Activated naive CD8-positive, alpha-beta T cell treated with anti-CD3 and anti-CD28 coated beads for 36 hours (primary cell): ENCODE measurements at regions not wholly inside any gene's neighbourhood (a gene's known extent, or its start where the extent isn't known, plus 50 kb on each side); places are given as distances from the start of the nearest gene placed in this dataset.
"Not testable (repeated sequence)": the region's sequence is repeated elsewhere in the genome, so short reads cannot be mapped to it uniquely, and the experiment has no call there.

Source experiments
- DNase-seq: peaks from one replicate; pipeline ENCODE4 v3.0.0; 2021
- H3K27ac Mint-ChIP-seq: one replicate; pipeline ENCODE4 v1.8.0; 2022; ENCODE audit warnings: mild to moderate bottlenecking, moderate library complexity, mixed read lengths
- H3K27me3 Mint-ChIP-seq: one replicate; pipeline ENCODE4 v1.8.0; 2022; ENCODE audit warnings: mild to moderate bottlenecking, mixed read lengths
- H3K36me3 Mint-ChIP-seq: one replicate; pipeline ENCODE4 v1.8.0; 2021; ENCODE audit warnings: mild to moderate bottlenecking, mixed read lengths
- H3K4me1 Mint-ChIP-seq: one replicate; pipeline ENCODE4 v1.8.0; 2021; ENCODE audit warnings: mixed read lengths
- H3K4me3 Mint-ChIP-seq: one replicate; pipeline ENCODE4 v1.8.0; 2022; ENCODE audit warnings: mild to moderate bottlenecking, moderate library complexity, mixed read lengths
- H3K9me3 Mint-ChIP-seq: one replicate; pipeline ENCODE4 v1.8.0; 2022; ENCODE audit warnings: mixed read lengths

- DNase-seq, H3K27ac Mint-ChIP-seq, H3K9me3 Mint-ChIP-seq, H3K4me1 Mint-ChIP-seq, H3K4me3 Mint-ChIP-seq, H3K27me3 Mint-ChIP-seq, H3K36me3 Mint-ChIP-seq: not testable (repeated sequence)
These were observed 186.1 kb upstream of the LMCD1 start for GRCh38 chr3:8315526-8315925.

- H3K4me1 Mint-ChIP-seq, result no peaks in the 10 kb centered on the region
- H3K4me3 Mint-ChIP-seq, result no peak overlapping the region
- H3K9me3 Mint-ChIP-seq, result no peaks in the 10 kb centered on the region
- no peak for DNase-seq
- no peaks in the 10 kb centered on the region for H3K36me3 Mint-ChIP-seq
- no peaks in the 10 kb centered on the region for H3K27me3 Mint-ChIP-seq
- H3K27ac Mint-ChIP-seq, result no peak overlapping the region
These were observed 183.7 kb upstream of the LMCD1 start for GRCh38 chr3:8317661-8318649.

- no peak for DNase-seq
- no peak overlapping the region for H3K4me3 Mint-ChIP-seq
- no peak overlapping the region for H3K27ac Mint-ChIP-seq
- no peaks in the 10 kb centered on the region for H3K27me3 Mint-ChIP-seq
- H3K4me1 Mint-ChIP-seq, result no peaks in the 10 kb centered on the region
- H3K9me3 Mint-ChIP-seq, result no peaks in the 10 kb centered on the region
- H3K36me3 Mint-ChIP-seq, result no peaks in the 10 kb centered on the region
These were observed 181.5 kb upstream of the LMCD1 start for GRCh38 chr3:8319935-8320634.

GRCh38 chr3:8320711-8321458, 180.7 kb upstream of the LMCD1 start:
- Mint-ChIP-seq H3K4me3 (no peak overlapping the region), H3K9me3 (no peaks in the 10 kb centered on the region), H3K36me3 (no peaks in the 10 kb centered on the region), H3K4me1 (no peaks in the 10 kb centered on the region), H3K27ac (no peak overlapping the region), H3K27me3 (no peaks in the 10 kb centered on the region)
- no peak for DNase-seq

GRCh38 chr3:8324747-8325146, 176.9 kb upstream of the LMCD1 start:
- no peak overlapping the region for H3K27ac Mint-ChIP-seq
- no peaks in the 10 kb centered on the region for H3K27me3 Mint-ChIP-seq
- peak; percentile 11 for DNase-seq
- H3K9me3 Mint-ChIP-seq, result no peaks in the 10 kb centered on the region
- no peaks in the 10 kb centered on the region for H3K36me3 Mint-ChIP-seq
- peaks cover 13% of the 10 kb centered on the region for H3K4me1 Mint-ChIP-seq
- H3K4me3 Mint-ChIP-seq, result no peak overlapping the region

GRCh38 chr3:8325306-8325705, 176.3 kb upstream of the LMCD1 start:
- H3K4me1 Mint-ChIP-seq, result peaks cover 13% of the 10 kb centered on the region
- H3K27ac Mint-ChIP-seq, result no peak overlapping the region
- H3K36me3 Mint-ChIP-seq, result no peaks in the 10 kb centered on the region
- no peaks in the 10 kb centered on the region for H3K9me3 Mint-ChIP-seq
- no peaks in the 10 kb centered on the region for H3K27me3 Mint-ChIP-seq
- no peak for DNase-seq
- no peak overlapping the region for H3K4me3 Mint-ChIP-seq

- H3K27ac Mint-ChIP-seq, H3K4me3 Mint-ChIP-seq, H3K27me3 Mint-ChIP-seq, H3K9me3 Mint-ChIP-seq, DNase-seq, H3K36me3 Mint-ChIP-seq: not testable (repeated sequence)
- H3K4me1 Mint-ChIP-seq, result peaks cover 13% of the 10 kb centered on the region
These were observed 175.8 kb upstream of the LMCD1 start for GRCh38 chr3:8325833-8326232.

- H3K4me1 Mint-ChIP-seq, result peaks cover 13% of the 10 kb centered on the region
- no peak for DNase-seq
- H3K4me3 Mint-ChIP-seq, result no peak overlapping the region
- no peaks in the 10 kb centered on the region for H3K36me3 Mint-ChIP-seq
- no peaks in the 10 kb centered on the region for H3K9me3 Mint-ChIP-seq
- H3K27me3 Mint-ChIP-seq, result no peaks in the 10 kb centered on the region
- no peak overlapping the region for H3K27ac Mint-ChIP-seq
These were observed 173.9 kb upstream of the LMCD1 start for GRCh38 chr3:8327739-8328138.

GRCh38 chr3:8328967-8329366, 172.7 kb upstream of the LMCD1 start:
- DNase-seq, result no peak
- Mint-ChIP-seq H3K27ac (no peak overlapping the region), H3K4me1 (peaks cover 13% of the 10 kb centered on the region), H3K27me3 (no peaks in the 10 kb centered on the region), H3K9me3 (no peaks in the 10 kb centered on the region), H3K4me3 (no peak overlapping the region), H3K36me3 (no peaks in the 10 kb centered on the region)

GRCh38 chr3:8329598-8329997, 172.0 kb upstream of the LMCD1 start:
- Mint-ChIP-seq H3K27me3 (no peaks in the 10 kb centered on the region), H3K27ac (no peak overlapping the region), H3K36me3 (no peaks in the 10 kb centered on the region), H3K4me3 (no peak overlapping the region), H3K4me1 (peaks cover 13% of the 10 kb centered on the region), H3K9me3 (no peaks in the 10 kb centered on the region)
- DNase-seq, result no peak

GRCh38 chr3:8336456-8336855, 165.2 kb upstream of the LMCD1 start:
- Mint-ChIP-seq H3K27me3 (no peaks in the 10 kb centered on the region), H3K4me1 (no peaks in the 10 kb centered on the region), H3K27ac (no peak overlapping the region), H3K4me3 (no peak overlapping the region), H3K36me3 (no peaks in the 10 kb centered on the region), H3K9me3 (no peaks in the 10 kb centered on the region)
- DNase-seq, result no peak

GRCh38 chr3:8338424-8338823, 163.2 kb upstream of the LMCD1 start:
- H3K9me3 Mint-ChIP-seq, result peaks cover 6% of the 10 kb centered on the region
- no peaks in the 10 kb centered on the region for H3K4me1 Mint-ChIP-seq
- no peak for DNase-seq
- H3K36me3 Mint-ChIP-seq, result no peaks in the 10 kb centered on the region
- H3K4me3 Mint-ChIP-seq, result no peak overlapping the region
- no peaks in the 10 kb centered on the region for H3K27me3 Mint-ChIP-seq
- no peak overlapping the region for H3K27ac Mint-ChIP-seq

- Mint-ChIP-seq H3K27ac (no peak overlapping the region), H3K27me3 (no peaks in the 10 kb centered on the region), H3K36me3 (peaks cover 10% of the 10 kb centered on the region), H3K9me3 (peaks cover 25% of the 10 kb centered on the region), H3K4me3 (no peak overlapping the region), H3K4me1 (no peaks in the 10 kb centered on the region)
- DNase-seq, result no peak
These were observed 159.8 kb upstream of the LMCD1 start for GRCh38 chr3:8341821-8342247.

- Mint-ChIP-seq H3K4me1 (no peaks in the 10 kb centered on the region), H3K27ac (no peak overlapping the region), H3K9me3 (peaks cover 25% of the 10 kb centered on the region), H3K27me3 (no peaks in the 10 kb centered on the region), H3K36me3 (peaks cover 12% of the 10 kb centered on the region), H3K4me3 (no peak overlapping the region)
- no peak for DNase-seq
These were observed 158.6 kb upstream of the LMCD1 start for GRCh38 chr3:8343058-8343457.

- Mint-ChIP-seq H3K9me3 (peaks cover 28% of the 10 kb centered on the region), H3K27ac (no peak overlapping the region), H3K4me1 (no peaks in the 10 kb centered on the region)
These were observed 156.2 kb upstream of the LMCD1 start for GRCh38 chr3:8345398-8345797.

More at GRCh38 chr3:8345398-8345797, 156.2 kb upstream of the LMCD1 start:
- no peak for DNase-seq
- Mint-ChIP-seq H3K36me3 (peaks cover 12% of the 10 kb centered on the region), H3K27me3 (no peaks in the 10 kb centered on the region), H3K4me3 (no peak overlapping the region)
